ENCODE measurements at regions not wholly inside any gene's neighbourhood (a gene's known extent, or its start where the extent isn't known, plus 50 kb on each side); places are given as distances from the start of the nearest gene placed in this dataset.

- DNase-seq (no peak), ATAC-seq (no peak)
- no peak overlapping the region for H3K27ac ChIP-seq
- no peaks in the 10 kb centered on the region for H3K4me1 ChIP-seq
- no peaks in the 10 kb centered on the region for H3K27me3 ChIP-seq
- no peak overlapping the region for H3K4me3 ChIP-seq
- intact Hi-C loops (cut with DNase I), result loop anchor here in 1 of 2 donors (10.0 kb wide), 1 partner anchor 247 kb away; no protein-coding TSS in a partner anchor
- no peak for TF ChIP-seq CTCF (IDR thresholded peaks at IDR 0.05)
- TF ChIP-seq POLR2A (IDR thresholded peaks at IDR 0.05), result no peak
- no peaks in the 10 kb centered on the region for H3K36me3 ChIP-seq
- WGBS (ENCODE audit: insufficient coverage, low coverage, low lambda C conversion rate, missing lambda C conversion rate), result 65% methylated on average over 6 of the region's 8 CpGs
- H3K9me3 ChIP-seq, result no peaks in the 10 kb centered on the region
Measured at GRCh38 chr12:65561798-65562382, 262.4 kb upstream of the HMGA2 start.

GRCh38 chr12:65565601-65566560, 258.4 kb upstream of the HMGA2 start:
- no peaks in the 10 kb centered on the region for H3K27me3 ChIP-seq
- H3K36me3 ChIP-seq, result no peaks in the 10 kb centered on the region
- intact Hi-C loops (cut with DNase I), result loop anchor here in 1 of 2 donors (10.0 kb wide), 1 partner anchor 251 kb away; no protein-coding TSS in a partner anchor
- TF ChIP-seq CTCF (IDR thresholded peaks at IDR 0.05) (no peak), POLR2A (IDR thresholded peaks at IDR 0.05) (no peak)
- 24% methylated on average over 11 of the region's 11 CpGs for WGBS (ENCODE audit: insufficient coverage, low coverage, low lambda C conversion rate, missing lambda C conversion rate)
- no peaks in the 10 kb centered on the region for H3K4me1 ChIP-seq
- ATAC-seq, result no peak
- no peaks in the 10 kb centered on the region for H3K9me3 ChIP-seq
- no peak for DNase-seq
- H3K27ac ChIP-seq, result no peak overlapping the region
- no peak overlapping the region for H3K4me3 ChIP-seq

- no peak for DNase-seq
- H3K36me3 ChIP-seq, result no peaks in the 10 kb centered on the region
- intact Hi-C loops (cut with DNase I), result loop anchor here in 1 of 2 donors (10.0 kb wide), 1 partner anchor 252 kb away; no protein-coding TSS in a partner anchor
- 25% methylated on average over 1 of the region's 1 CpG for WGBS (ENCODE audit: insufficient coverage, low coverage, low lambda C conversion rate, missing lambda C conversion rate)
- no peak overlapping the region for H3K27ac ChIP-seq
- no peaks in the 10 kb centered on the region for H3K27me3 ChIP-seq
- TF ChIP-seq POLR2A (IDR thresholded peaks at IDR 0.05) (no peak), CTCF (IDR thresholded peaks at IDR 0.05) (no peak)
- ATAC-seq, result no peak
- H3K9me3 ChIP-seq, result no peaks in the 10 kb centered on the region
- no peaks in the 10 kb centered on the region for H3K4me1 ChIP-seq
- no peak overlapping the region for H3K4me3 ChIP-seq
Measured at GRCh38 chr12:65566751-65567150, 257.5 kb upstream of the HMGA2 start.

GRCh38 chr12:65567820-65568219, 256.5 kb upstream of the HMGA2 start:
- DNase-seq (no peak), ATAC-seq (no peak)
- Histone ChIP-seq H3K27me3 (no peaks in the 10 kb centered on the region), H3K9me3 (no peaks in the 10 kb centered on the region), H3K27ac (no peak overlapping the region), H3K4me3 (no peak overlapping the region), H3K36me3 (no peaks in the 10 kb centered on the region), H3K4me1 (no peaks in the 10 kb centered on the region)
- 47% methylated on average over 3 of the region's 3 CpGs for WGBS (ENCODE audit: insufficient coverage, low coverage, low lambda C conversion rate, missing lambda C conversion rate)
- intact Hi-C loops (cut with DNase I), result loop anchor here in 1 of 2 donors (10.0 kb wide), 1 partner anchor 253 kb away; no protein-coding TSS in a partner anchor
- no peak for TF ChIP-seq POLR2A (IDR thresholded peaks at IDR 0.05)
- no peak for TF ChIP-seq CTCF (IDR thresholded peaks at IDR 0.05)
